Keratinocyte (primary cell): ENCODE measurements at regions not wholly inside any gene's neighbourhood (a gene's known extent, or its start where the extent isn't known, plus 50 kb on each side); places are given as distances from the start of the nearest gene placed in this dataset.

Source experiments
- DNase-seq: peaks from one replicate; pipeline ENCODE4 v3.0.0-alpha.2; 2011; ENCODE audit warnings: low read depth, missing footprints, low spot score
- FAIRE-seq: peaks from 2 replicates; lab custom pipeline; 2011; peaks lifted over from hg19 to GRCh38; lab: Jason Lieb, UNC
- H2AFZ ChIP-seq: 2 replicates; pipeline ENCODE4 v1.6.0; 2012; ENCODE audit warnings: low read length, control low read depth, inconsistent platforms; ENCODE audit not compliant: control insufficient read depth
- H3K27ac ChIP-seq: 2 replicates; pipeline ENCODE4 v1.5.1; 2011; ENCODE audit warnings: low read length; ENCODE audit not compliant: control insufficient read depth, insufficient read depth
- H3K27me3 ChIP-seq: 3 replicates; pipeline ENCODE4 v1.6.0; 2011; ENCODE audit warnings: low read length; ENCODE audit not compliant: control insufficient read depth, insufficient read depth; ENCODE audit errors: extremely low read depth
- H3K36me3 ChIP-seq, 2 experiments: 2 replicates in 1 of 2; 3 replicates in 1 of 2; pipeline ENCODE4 v1.5.1; 2011; ENCODE audit warnings: low read length in 2 of 2, mild to moderate bottlenecking in 1 of 2; ENCODE audit not compliant: control insufficient read depth in 2 of 2, insufficient read depth in 2 of 2; ENCODE audit errors: extremely low read depth in 1 of 2
- H3K4me1 ChIP-seq: 3 replicates; pipeline ENCODE4 v1.5.1; 2011; ENCODE audit warnings: low read length; ENCODE audit not compliant: control insufficient read depth, insufficient read depth; ENCODE audit errors: extremely low read depth
- H3K4me2 ChIP-seq: 3 replicates; pipeline ENCODE4 v1.6.0; 2011; ENCODE audit warnings: low read depth, low read length; ENCODE audit not compliant: control insufficient read depth, insufficient read depth; ENCODE audit errors: extremely low read depth
- H3K4me3 ChIP-seq, 3 experiments: fragments of 200-600 bp in 1 of 3; sonication (generic) in 1 of 3; 2 replicates in 2 of 3; 3 replicates in 1 of 3; pipeline ENCODE4 v1.5.1; 2011 to 2016; ENCODE audit warnings: low read length in 3 of 3, mild to moderate bottlenecking in 3 of 3, control low read depth in 2 of 3, inconsistent platforms in 1 of 3, low read depth in 1 of 3, mixed read lengths in 1 of 3, mixed run types in 1 of 3, moderate library complexity in 1 of 3; ENCODE audit not compliant: control insufficient read depth in 2 of 3, insufficient read depth in 2 of 3; ENCODE audit errors: extremely low read depth in 1 of 3
- H3K79me2 ChIP-seq: 2 replicates; pipeline ENCODE4 v1.6.0; 2012; ENCODE audit warnings: low read length; ENCODE audit not compliant: control insufficient read depth, insufficient read depth
- H3K9ac ChIP-seq: 3 replicates; pipeline ENCODE4 v1.6.0; 2011; ENCODE audit warnings: low read length; ENCODE audit not compliant: control insufficient read depth, insufficient read depth; ENCODE audit errors: extremely low read depth
- H3K9me1 ChIP-seq: 3 replicates; pipeline ENCODE4 v1.6.0; 2011; ENCODE audit warnings: low read length; ENCODE audit not compliant: control insufficient read depth, insufficient read depth; ENCODE audit errors: extremely low read depth
- H3K9me3 ChIP-seq: 2 replicates; pipeline ENCODE4 v1.5.1; 2012; ENCODE audit warnings: low read depth, low read length; ENCODE audit not compliant: control insufficient read depth
- H4K20me1 ChIP-seq: 3 replicates; pipeline ENCODE4 v1.6.0; 2011; ENCODE audit warnings: low read length; ENCODE audit not compliant: control insufficient read depth, insufficient read depth; ENCODE audit errors: extremely low read depth
- CTCF ChIP-seq, 3 experiments: IDR thresholded peaks in 1 of 3; conservative IDR thresholded peaks in 1 of 3; optimal IDR thresholded peaks in 1 of 3; 2 replicates in 2 of 3; 3 replicates in 1 of 3; pipeline versions ENCODE3 to v1.5.1; 2011; ENCODE audit warnings: low read length in 3 of 3, mild to moderate bottlenecking in 3 of 3, moderate library complexity in 2 of 3, control low read depth in 1 of 3, inconsistent platforms in 1 of 3; ENCODE audit not compliant: insufficient read depth in 2 of 3; ENCODE audit errors: extremely low read depth in 1 of 3
- EZH2 ChIP-seq: IDR thresholded peaks from one replicate; pipeline ENCODE4 v1.6.1; 2012; ENCODE audit warnings: inconsistent platforms, mild to moderate bottlenecking, low read length, moderate library complexity
- dilution Hi-C: fragments of 300-500 bp; cut with MboI; formaldehyde crosslinking; loops from one replicate; pipeline ENCODE4 v1.7.0; 2020; ENCODE audit warnings: low sequenced_read_pairs; ENCODE audit not compliant: extremely low pct_ligation_motif_present

DNA sequence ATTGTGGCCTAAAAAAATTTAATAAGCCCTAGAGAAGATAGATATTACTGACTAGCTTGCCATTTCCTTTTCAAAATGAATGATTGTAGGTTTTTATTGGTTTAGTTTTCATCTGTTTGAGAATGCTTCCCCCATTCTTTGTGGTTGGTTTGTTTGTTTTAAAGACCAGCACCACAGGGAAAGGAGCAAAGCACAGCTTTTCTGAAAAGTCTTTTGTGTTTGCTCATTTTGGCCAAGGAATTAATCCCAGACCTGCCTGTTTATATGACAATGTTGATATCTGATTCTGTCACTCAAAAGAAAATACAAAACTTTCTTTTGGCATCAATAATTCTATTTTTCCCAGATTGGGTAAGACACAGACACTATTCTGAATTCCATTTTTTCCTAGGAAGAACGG lies 312.5 kb upstream of the FLRT2 start:
- no peaks in the 10 kb centered on the region for H3K9me1 ChIP-seq
- dilution Hi-C loops: no loop called here
- TF ChIP-seq CTCF (optimal IDR thresholded peaks at IDR 0.05 in 1 of 3, IDR thresholded peaks at IDR 0.05 in 1 of 3, conservative IDR thresholded peaks at IDR 0.05 in 1 of 3; ENCODE audit: extremely low read depth in 1 of 3, insufficient read depth in 2 of 3, low read length in 3 of 3) (no peak), EZH2 (no peak)
- H3K4me1 ChIP-seq: peaks cover 6% of the 10 kb centered on the region
- H2AFZ ChIP-seq: no peak overlapping the region
- no peak overlapping the region for H3K27ac ChIP-seq
- no peaks in the 10 kb centered on the region for H3K36me3 ChIP-seq
- H3K79me2 ChIP-seq: no peaks in the 10 kb centered on the region
- no peak for DNase-seq
- H3K4me3 ChIP-seq: no peak overlapping the region
- no peak for FAIRE-seq
- no peaks in the 10 kb centered on the region for H3K9me3 ChIP-seq
- H4K20me1 ChIP-seq: no peaks in the 10 kb centered on the region
- no peak overlapping the region for H3K9ac ChIP-seq
- H3K4me2 ChIP-seq: no peak overlapping the region
- H3K27me3 ChIP-seq: no peaks in the 10 kb centered on the region

DNA sequence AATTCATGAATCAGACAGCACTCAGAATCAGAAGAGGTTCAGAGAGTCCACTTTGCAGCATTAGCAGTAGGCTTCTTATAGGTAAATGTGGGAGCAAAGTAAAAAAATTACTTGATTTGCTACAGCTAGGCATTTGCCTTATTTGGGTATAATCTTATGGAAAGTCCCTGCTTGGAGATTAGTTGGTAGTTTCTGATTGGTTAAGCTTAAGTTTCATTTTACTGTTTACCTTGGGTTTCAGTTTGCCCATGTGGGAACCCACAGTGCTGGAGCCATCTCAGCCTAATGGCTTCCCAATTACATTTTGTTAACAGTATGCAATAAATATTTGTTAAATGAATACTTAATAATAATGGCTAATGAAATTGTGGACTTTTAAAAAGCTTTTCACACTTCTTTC lies 311.0 kb upstream of the FLRT2 start:
- no peaks in the 10 kb centered on the region for H3K27me3 ChIP-seq
- DNase-seq (no peak), FAIRE-seq (no peak)
- no peak overlapping the region for H3K4me3 ChIP-seq
- no peak for TF ChIP-seq EZH2
- TF ChIP-seq CTCF (optimal IDR thresholded peaks at IDR 0.05 in 1 of 3, IDR thresholded peaks at IDR 0.05 in 1 of 3, conservative IDR thresholded peaks at IDR 0.05 in 1 of 3; ENCODE audit: extremely low read depth in 1 of 3, insufficient read depth in 2 of 3, low read length in 3 of 3): no peak
- H3K79me2 ChIP-seq: no peaks in the 10 kb centered on the region
- H3K4me2 ChIP-seq: no peak overlapping the region
- no peaks in the 10 kb centered on the region for H3K36me3 ChIP-seq
- no peaks in the 10 kb centered on the region for H3K9me1 ChIP-seq
- dilution Hi-C loops: no loop called here
- peaks cover 6% of the 10 kb centered on the region for H3K4me1 ChIP-seq
- no peak overlapping the region for H3K9ac ChIP-seq
- no peak overlapping the region for H3K27ac ChIP-seq
- H2AFZ ChIP-seq: no peak overlapping the region
- H3K9me3 ChIP-seq: no peaks in the 10 kb centered on the region
- no peaks in the 10 kb centered on the region for H4K20me1 ChIP-seq
